DOHH2 (cell line): ENCODE measurements at regions not wholly inside any gene's neighbourhood (a gene's known extent, or its start where the extent isn't known, plus 50 kb on each side); places are given as distances from the start of the nearest gene placed in this dataset.

Source experiments
- H3F3A ChIP-seq: fragments of 200-600 bp; sonication (generic), shearing (Covaris generic); 2 replicates; pipeline ENCODE4 v1.6.0; 2016; ENCODE audit warnings: antibody characterized with exemption, mild to moderate bottlenecking; ENCODE audit not compliant: control insufficient read depth, insufficient read depth
- H3K27ac ChIP-seq: fragments of 200-600 bp; sonication (generic); 2 replicates; pipeline ENCODE4 v1.5.1; 2014; ENCODE audit warnings: low read depth, mild to moderate bottlenecking, low read length, moderate library complexity
- H3K27me3 ChIP-seq: fragments of 200-600 bp; sonication (generic); 2 replicates; pipeline ENCODE4 v1.6.1; 2014; ENCODE audit warnings: mild to moderate bottlenecking, low read length, mixed read lengths; ENCODE audit not compliant: control insufficient read depth
- H3K36me3 ChIP-seq: fragments of 200-600 bp; sonication (generic); 2 replicates; pipeline ENCODE4 v1.6.1; 2014; ENCODE audit warnings: mild to moderate bottlenecking, low read length, moderate library complexity, mixed read lengths; ENCODE audit not compliant: control insufficient read depth
- H3K4me1 ChIP-seq: fragments of 200-600 bp; sonication (generic); 2 replicates; pipeline ENCODE4 v1.6.1; 2014; ENCODE audit warnings: mild to moderate bottlenecking, low read length, mixed read lengths; ENCODE audit not compliant: control insufficient read depth
- H3K4me2 ChIP-seq: fragments of 200-600 bp; sonication (generic); 2 replicates; pipeline ENCODE4 v1.6.0; 2014; ENCODE audit warnings: mild to moderate bottlenecking, low read length, moderate library complexity
- H3K4me3 ChIP-seq: fragments of 200-600 bp; sonication (generic); 2 replicates; pipeline ENCODE4 v1.5.1; 2014; ENCODE audit warnings: mild to moderate bottlenecking, low read length, mixed read lengths
- H3K79me2 ChIP-seq: fragments of 200-600 bp; sonication (generic); 2 replicates; pipeline ENCODE4 v1.6.1; 2014; ENCODE audit warnings: mild to moderate bottlenecking, low read length, mixed read lengths; ENCODE audit not compliant: control insufficient read depth
- H3K9me2 ChIP-seq: fragments of 200-600 bp; sonication (generic); replicated peaks from 2 replicates; pipeline ENCODE4 v1.6.1; 2014; ENCODE audit warnings: mild to moderate bottlenecking, low read length, mixed read lengths; ENCODE audit not compliant: control insufficient read depth
- H3K9me3 ChIP-seq: fragments of 200-600 bp; sonication (generic); 2 replicates; pipeline ENCODE4 v1.6.1; 2014; ENCODE audit warnings: antibody characterized with exemption, low read length, mixed read lengths; ENCODE audit not compliant: control insufficient read depth, insufficient read depth
- H4K20me1 ChIP-seq: fragments of 200-600 bp; sonication (generic); 2 replicates; pipeline ENCODE4 v1.6.0; 2014; ENCODE audit warnings: low read depth, mild to moderate bottlenecking, antibody characterized with exemption, low read length, moderate library complexity; ENCODE audit not compliant: control insufficient read depth, insufficient read depth
- CTCF ChIP-seq: fragments of 200-600 bp; sonication (generic); IDR thresholded peaks from one replicate; pipeline ENCODE4 v1.5.1; 2014; ENCODE audit warnings: antibody characterized with exemption, mild to moderate bottlenecking, low read depth, low read length; ENCODE audit not compliant: poor library complexity, severe bottlenecking
- EZH2phosphoT487 ChIP-seq: fragments of 200-600 bp; sonication (generic); IDR thresholded peaks from 2 replicates; pipeline ENCODE4 v1.6.1; 2017; ENCODE audit warnings: borderline replicate concordance, mild to moderate bottlenecking, antibody characterized with exemption, low read length, moderate library complexity, mixed read lengths

GRCh38 chr5:103718108-103718507 is 155.5 kb upstream of the NUDT12 start:
- H3K4me2 ChIP-seq = no peak overlapping the region
- TF ChIP-seq CTCF = no peak
- TF ChIP-seq EZH2phosphoT487 = no peak
- no peak overlapping the region for H3K4me3 ChIP-seq
- H3K79me2 ChIP-seq = no peaks in the 10 kb centered on the region
- H3K9me3 ChIP-seq = peaks cover 16% of the 10 kb centered on the region; the same call in 1 of the 2 replicates
- no peaks in the 10 kb centered on the region for H3K9me2 ChIP-seq
- H3F3A ChIP-seq = no peaks in the 10 kb centered on the region
- no peaks in the 10 kb centered on the region for H4K20me1 ChIP-seq
- H3K27me3 ChIP-seq = no peaks in the 10 kb centered on the region
- H3K36me3 ChIP-seq = no peaks in the 10 kb centered on the region
- H3K27ac ChIP-seq = no peak overlapping the region
- H3K4me1 ChIP-seq = peaks cover 17% of the 10 kb centered on the region

GRCh38 chr5:103708601-103709000 is 146.0 kb upstream of the NUDT12 start:
- no peaks in the 10 kb centered on the region for H3K27me3 ChIP-seq
- no peak for TF ChIP-seq EZH2phosphoT487
- TF ChIP-seq CTCF = no peak
- H3K79me2 ChIP-seq = no peaks in the 10 kb centered on the region
- H3K9me3 ChIP-seq = no peaks in the 10 kb centered on the region
- H3K4me1 ChIP-seq = peaks cover 11% of the 10 kb centered on the region
- no peak overlapping the region for H3K4me2 ChIP-seq
- no peaks in the 10 kb centered on the region for H4K20me1 ChIP-seq
- H3F3A ChIP-seq = no peaks in the 10 kb centered on the region
- no peak overlapping the region for H3K4me3 ChIP-seq
- H3K9me2 ChIP-seq = no peaks in the 10 kb centered on the region
- no peak overlapping the region for H3K27ac ChIP-seq
- H3K36me3 ChIP-seq = no peaks in the 10 kb centered on the region

GRCh38 chr5:103706939-103707682 is 144.5 kb upstream of the NUDT12 start:
- Histone ChIP-seq H3K4me3 (no peak overlapping the region), H3F3A (no peaks in the 10 kb centered on the region), H4K20me1 (no peaks in the 10 kb centered on the region), H3K9me2 (no peaks in the 10 kb centered on the region), H3K36me3 (no peaks in the 10 kb centered on the region), H3K4me1 (peaks cover 7% of the 10 kb centered on the region), H3K27me3 (no peaks in the 10 kb centered on the region), H3K27ac (no peak overlapping the region), H3K9me3 (no peaks in the 10 kb centered on the region), H3K79me2 (no peaks in the 10 kb centered on the region), H3K4me2 (no peak overlapping the region)
- TF ChIP-seq EZH2phosphoT487 (no peak), CTCF (no peak)
